ENCODE measurements at regions not wholly inside any gene's neighbourhood (a gene's known extent, or its start where the extent isn't known, plus 50 kb on each side); places are given as distances from the start of the nearest gene placed in this dataset.

DNA sequence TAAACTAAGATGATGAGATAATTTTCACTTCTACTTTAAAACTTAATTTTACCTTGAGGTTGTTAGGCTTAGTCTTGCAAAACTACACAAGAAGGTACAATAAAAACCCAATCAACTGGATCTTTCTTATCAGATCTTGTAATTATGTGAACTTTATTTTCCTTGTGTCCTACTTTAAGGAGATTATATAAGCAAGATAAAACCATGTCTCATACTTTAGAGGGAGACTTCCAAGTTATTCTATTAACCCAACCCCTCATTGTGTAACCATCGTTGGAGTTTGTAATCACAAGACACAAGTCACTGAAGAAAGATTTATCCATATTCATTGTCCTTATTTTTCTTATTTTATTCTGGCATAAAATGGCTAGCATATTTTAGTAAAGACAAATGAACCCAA lies 165.6 kb downstream of the SERPINI1 start:
- TF ChIP-seq, protein P1, sequence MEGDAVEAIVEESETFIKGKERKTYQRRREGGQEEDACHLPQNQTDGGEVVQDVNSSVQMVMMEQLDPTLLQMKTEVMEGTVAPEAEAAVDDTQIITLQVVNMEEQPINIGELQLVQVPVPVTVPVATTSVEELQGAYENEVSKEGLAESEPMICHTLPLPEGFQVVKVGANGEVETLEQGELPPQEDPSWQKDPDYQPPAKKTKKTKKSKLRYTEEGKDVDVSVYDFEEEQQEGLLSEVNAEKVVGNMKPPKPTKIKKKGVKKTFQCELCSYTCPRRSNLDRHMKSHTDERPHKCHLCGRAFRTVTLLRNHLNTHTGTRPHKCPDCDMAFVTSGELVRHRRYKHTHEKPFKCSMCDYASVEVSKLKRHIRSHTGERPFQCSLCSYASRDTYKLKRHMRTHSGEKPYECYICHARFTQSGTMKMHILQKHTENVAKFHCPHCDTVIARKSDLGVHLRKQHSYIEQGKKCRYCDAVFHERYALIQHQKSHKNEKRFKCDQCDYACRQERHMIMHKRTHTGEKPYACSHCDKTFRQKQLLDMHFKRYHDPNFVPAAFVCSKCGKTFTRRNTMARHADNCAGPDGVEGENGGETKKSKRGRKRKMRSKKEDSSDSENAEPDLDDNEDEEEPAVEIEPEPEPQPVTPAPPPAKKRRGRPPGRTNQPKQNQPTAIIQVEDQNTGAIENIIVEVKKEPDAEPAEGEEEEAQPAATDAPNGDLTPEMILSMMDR (IDR thresholded peaks at IDR 0.05) = no peak
- TF ChIP-seq ZFX (IDR thresholded peaks at IDR 0.05; ENCODE audit: borderline replicate concordance) = no peak
